HUES6 (cell line): ENCODE measurements at regions not wholly inside any gene's neighbourhood (a gene's known extent, or its start where the extent isn't known, plus 50 kb on each side); places are given as distances from the start of the nearest gene placed in this dataset.
"Not testable (repeated sequence)": the region's sequence is repeated elsewhere in the genome, so short reads cannot be mapped to it uniquely, and the experiment has no call there.

Experiments
- H3K27ac ChIP-seq: 2 replicates; pipeline ENCODE4 v1.7.0; 2013; ENCODE audit warnings: low read depth, mild to moderate bottlenecking, low read length, inconsistent platforms
- H3K27me3 ChIP-seq: 2 replicates; pipeline ENCODE4 v1.6.1; 2013; ENCODE audit warnings: low read length; ENCODE audit not compliant: control insufficient read depth, insufficient read depth
- H3K36me3 ChIP-seq: 2 replicates; pipeline ENCODE4 v1.6.1; 2013; ENCODE audit warnings: low read length; ENCODE audit not compliant: control insufficient read depth, insufficient read depth
- H3K4me1 ChIP-seq: 2 replicates; pipeline ENCODE4 v1.6.1; 2013; ENCODE audit warnings: low read length; ENCODE audit not compliant: control insufficient read depth, insufficient read depth
- H3K4me3 ChIP-seq: 2 replicates; pipeline ENCODE4 v1.5.1; 2013; ENCODE audit warnings: low read depth, low read length
- H3K9ac ChIP-seq: one replicate; pipeline ENCODE4 v1.6.1; 2013; ENCODE audit warnings: mild to moderate bottlenecking, low read length
- H3K9me3 ChIP-seq: 2 replicates; pipeline ENCODE4 v1.6.1; 2013; ENCODE audit warnings: low read depth, low read length; ENCODE audit not compliant: control insufficient read depth, insufficient read depth

DNA sequence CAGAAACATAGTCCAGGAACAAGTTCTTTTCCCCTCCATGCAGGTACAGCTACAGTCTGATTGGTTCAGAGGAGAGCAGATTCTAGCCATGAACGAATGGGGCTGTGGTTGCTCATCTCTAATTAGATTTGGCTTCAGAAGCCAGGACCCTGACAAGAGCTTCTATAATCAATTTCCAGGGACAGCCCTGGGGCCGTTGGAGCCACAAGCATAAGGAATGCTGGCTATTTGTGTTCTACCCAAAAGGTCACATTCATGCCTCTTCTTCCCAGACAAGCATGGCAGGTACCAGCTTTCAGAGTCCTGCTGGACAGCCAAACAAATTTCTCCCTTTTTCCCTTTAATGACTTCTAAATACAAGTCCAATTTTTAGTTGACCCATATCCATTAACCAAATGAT, 215.5 kb upstream of the LRTM1 start:
- no peak overlapping the region for H3K27ac ChIP-seq

DNA sequence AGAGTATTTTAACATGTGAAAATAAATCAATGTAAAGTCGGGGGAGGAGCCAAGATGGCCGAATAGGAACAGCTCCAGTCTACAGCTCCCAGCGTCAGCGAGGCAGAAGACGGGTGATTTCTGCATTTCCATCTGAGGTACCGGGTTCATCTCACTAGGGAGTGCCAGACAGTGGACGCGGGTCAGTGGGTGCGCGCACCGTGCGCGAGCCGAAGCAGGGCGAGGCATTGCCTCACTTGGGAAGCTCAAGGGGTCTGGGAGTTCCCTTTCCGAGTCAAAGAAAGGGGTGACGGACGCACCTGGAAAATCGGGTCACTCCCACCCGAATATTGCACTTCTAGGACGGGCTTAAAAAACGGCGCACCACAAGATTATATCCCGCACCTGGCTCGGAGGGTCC, 208.4 kb upstream of the LRTM1 start:
- not testable (repeated sequence) for H3K36me3 ChIP-seq, H3K4me1 ChIP-seq, H3K9me3 ChIP-seq, H3K27me3 ChIP-seq, H3K4me3 ChIP-seq, H3K9ac ChIP-seq, H3K27ac ChIP-seq

More for the DNA sequence above, 215.5 kb upstream of the LRTM1 start:
- Histone ChIP-seq H3K36me3 (no peaks in the 10 kb centered on the region), H3K27me3 (no peaks in the 10 kb centered on the region), H3K9ac (no peak overlapping the region), H3K9me3 (no peaks in the 10 kb centered on the region), H3K4me1 (no peaks in the 10 kb centered on the region), H3K4me3 (no peak overlapping the region)

- H3K27ac ChIP-seq, result no peak overlapping the region
- H3K9ac ChIP-seq, result no peak overlapping the region
- H3K9me3 ChIP-seq, result no peaks in the 10 kb centered on the region; the same call in 1 of the 2 replicates
- no peak overlapping the region for H3K4me3 ChIP-seq
- peaks cover 7% of the 10 kb centered on the region; the same call in 1 of the 2 replicates for H3K4me1 ChIP-seq
- no peaks in the 10 kb centered on the region for H3K36me3 ChIP-seq
- no peaks in the 10 kb centered on the region for H3K27me3 ChIP-seq
These were observed 200.5 kb upstream of the LRTM1 start for GRCh38 chr3:55128225-55128823.

DNA sequence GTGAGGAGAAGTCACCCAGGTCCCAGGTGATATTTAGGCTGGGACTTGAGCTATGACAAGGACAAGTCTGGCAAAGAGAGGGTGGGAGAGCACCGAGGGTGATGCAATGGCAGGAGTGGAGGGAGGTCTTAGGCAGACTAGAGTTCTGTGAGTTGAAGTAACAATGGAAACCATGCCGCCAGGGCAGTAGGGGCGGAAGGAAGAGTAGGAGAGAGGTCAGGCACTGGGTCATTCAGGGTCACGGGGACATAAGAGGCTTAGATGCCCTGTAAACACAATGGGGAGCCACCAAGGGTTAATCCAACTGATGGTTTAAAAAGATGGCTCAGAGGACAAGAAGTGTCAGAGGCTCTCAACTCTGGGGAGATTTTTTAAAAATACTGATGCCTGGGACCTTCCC, 199.7 kb upstream of the LRTM1 start:
- no peaks in the 10 kb centered on the region for H3K27me3 ChIP-seq
- no peaks in the 10 kb centered on the region for H3K36me3 ChIP-seq
- H3K27ac ChIP-seq, result no peak overlapping the region
- H3K9ac ChIP-seq, result no peak overlapping the region
- peaks cover 7% of the 10 kb centered on the region; the same call in 1 of the 2 replicates for H3K4me1 ChIP-seq
- no peaks in the 10 kb centered on the region; the same call in 1 of the 2 replicates for H3K9me3 ChIP-seq
- H3K4me3 ChIP-seq, result no peak overlapping the region

DNA sequence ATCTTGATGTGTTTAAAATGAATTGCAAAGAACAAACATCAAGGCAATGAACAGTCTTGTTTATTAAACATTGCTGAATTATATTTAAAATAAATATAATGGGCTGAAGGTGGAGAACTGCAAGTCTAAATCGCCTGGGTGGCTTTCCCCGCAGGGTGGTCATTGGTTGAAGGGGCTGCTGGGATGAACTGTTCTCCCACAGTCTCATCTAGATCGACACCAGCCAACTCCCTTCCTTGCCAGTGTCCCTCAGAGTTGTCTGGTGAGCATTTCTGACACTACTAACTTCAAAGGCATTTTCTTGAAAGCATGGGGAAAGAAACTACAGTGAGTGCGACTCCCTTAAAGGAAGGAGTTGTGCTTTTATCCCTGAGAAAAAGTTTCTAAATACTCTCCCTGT, 196.5 kb upstream of the LRTM1 start:
- H3K4me3 ChIP-seq, result no peak overlapping the region
- H3K27ac ChIP-seq, result no peak overlapping the region
- H3K4me1 ChIP-seq, result peaks cover 7% of the 10 kb centered on the region; the same call in 1 of the 2 replicates
- no peak overlapping the region for H3K9ac ChIP-seq
- H3K9me3 ChIP-seq, result no peaks in the 10 kb centered on the region; the same call in 1 of the 2 replicates
- no peaks in the 10 kb centered on the region for H3K27me3 ChIP-seq
- H3K36me3 ChIP-seq, result no peaks in the 10 kb centered on the region
